AG04450 (cell line): ENCODE measurements at regions not wholly inside any gene's neighbourhood (a gene's known extent, or its start where the extent isn't known, plus 50 kb on each side); places are given as distances from the start of the nearest gene placed in this dataset.

Experiments
- CTCF ChIA-PET: fragments of 300-600, 350-600 bp; formaldehyde crosslinking; extraction: SDS; loops from one replicate; lab custom pipeline; 2022; ENCODE audit warnings: antibody characterized with exemption, inconsistent platforms; lab: Charles Lee
- POLR2A ChIA-PET: fragments of 350-600 bp; formaldehyde crosslinking; extraction: SDS; loops from one replicate; lab custom pipeline; 2021; ENCODE audit warnings: antibody characterized with exemption, inconsistent platforms; lab: Yijun Ruan, JAX
- DNase-seq: peaks from one replicate; pipeline ENCODE4 v3.0.0-alpha.2; 2011; ENCODE audit warnings: low read depth, low spot score
- H3K27ac ChIP-seq: one replicate; pipeline ENCODE4 v1.5.1; 2012; ENCODE audit warnings: low read depth, low read length, control low read depth
- H3K27me3 ChIP-seq: one replicate; pipeline ENCODE4 v1.6.0; 2012; ENCODE audit warnings: low read length; ENCODE audit not compliant: control insufficient read depth, insufficient read depth
- H3K4me3 ChIP-seq: 2 replicates; pipeline ENCODE4 v1.5.1; 2011; ENCODE audit warnings: mild to moderate bottlenecking, low read depth, low read length, control low read depth
- H3K9me3 ChIP-seq: 2 replicates; pipeline ENCODE4 v1.5.1; 2012; ENCODE audit warnings: low read length; ENCODE audit not compliant: control insufficient read depth, insufficient read depth
- CTCF ChIP-seq: IDR thresholded peaks from 2 replicates; pipeline ENCODE4 v1.5.1; 2011; ENCODE audit warnings: low read depth, low read length, control low read depth, inconsistent platforms

GRCh38 chr2:221624475-221624874 lies 52.4 kb upstream of the EPHA4 start:
- Histone ChIP-seq H3K27me3 (no peaks in the 10 kb centered on the region), H3K9me3 (no peaks in the 10 kb centered on the region), H3K4me3 (no peak overlapping the region), H3K27ac (no peak overlapping the region)
- ChIA-PET POLR2A (no interaction called here), CTCF (no interaction called here)
- DNase-seq: no peak
- TF ChIP-seq CTCF: no peak
